ENCODE measurements at regions not wholly inside any gene's neighbourhood (a gene's known extent, or its start where the extent isn't known, plus 50 kb on each side); places are given as distances from the start of the nearest gene placed in this dataset.

DNA sequence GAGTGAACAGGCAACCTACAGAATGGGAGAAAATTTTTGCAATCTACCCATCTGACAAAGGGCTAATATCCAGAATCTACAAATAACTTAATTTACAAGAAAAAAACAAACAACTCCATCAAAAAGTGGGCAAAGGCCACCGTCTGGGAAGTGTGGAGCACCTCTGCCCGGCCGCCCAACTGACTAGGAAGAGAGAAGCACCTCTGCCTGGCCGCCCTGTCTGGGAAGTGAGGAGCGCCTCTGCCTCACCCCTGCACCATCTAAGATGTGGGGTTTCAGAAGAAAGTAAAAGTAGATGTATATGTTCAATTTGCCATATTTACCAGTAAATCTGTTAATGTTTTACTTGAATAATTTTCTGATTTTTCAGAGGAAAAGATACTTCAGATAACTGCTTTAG lies 108.1 kb upstream of the TMEM161B start (continued):
- TF ChIP-seq TCF7 (IDR thresholded peaks at IDR 0.05; ENCODE audit: borderline replicate concordance), result no peak

- no peak for ATAC-seq
- WGBS (ENCODE audit: insufficient coverage, insufficient replicate concordance, low lambda C conversion rate, missing lambda C conversion rate), result 95% methylated on average over 2 of the region's 2 CpGs
- Histone ChIP-seq H3K4me2 (ENCODE audit: control insufficient read depth, insufficient read depth) (no peak overlapping the region), H3K27ac (ENCODE audit: control insufficient read depth, insufficient read depth) (no peak overlapping the region), H3K9me3 (replicated peaks; ENCODE audit: control insufficient read depth, insufficient read depth, low read length) (no peaks in the 10 kb centered on the region), H3K36me3 (ENCODE audit: control insufficient read depth in 2 of 2, insufficient read depth in 2 of 2, low read length in 1 of 2) (no peaks in the 10 kb centered on the region), H3K4me1 (ENCODE audit: control insufficient read depth, insufficient read depth, low read length) (no peaks in the 10 kb centered on the region), H3K27me3 (replicated peaks in 1 of 2; ENCODE audit: control insufficient read depth in 2 of 2, insufficient read depth in 2 of 2, low read length in 1 of 2) (no peaks in the 10 kb centered on the region), H4K20me1 (ENCODE audit: control insufficient read depth, insufficient read depth) (no peaks in the 10 kb centered on the region), H2AFZ (ENCODE audit: control insufficient read depth, low read depth, low read length) (no peak overlapping the region), H3K79me2 (ENCODE audit: control insufficient read depth, insufficient read depth, low read length) (no peaks in the 10 kb centered on the region), H3K4me3 (no peak overlapping the region), H3K9ac (ENCODE audit: control insufficient read depth, insufficient read depth, low read length) (no peak overlapping the region)
- CTCF ChIA-PET, result no interaction called here
- in situ Hi-C loops (cut with MboI), result no loop called here
- RAD21 ChIA-PET (ENCODE audit: unreplicated experiment), result no interaction called here
- TF ChIP-seq CREM (IDR thresholded peaks at IDR 0.05; ENCODE audit: low read depth), result no peak
- no peak for TF ChIP-seq RAD21 (IDR thresholded peaks at IDR 0.05; ENCODE audit: insufficient read depth, low read depth, low read length)
- no peak for TF ChIP-seq PAX5 (IDR thresholded peaks at IDR 0.05; ENCODE audit: borderline replicate concordance, low read depth, low read length)
- TF ChIP-seq FOXM1 (IDR thresholded peaks at IDR 0.05; ENCODE audit: low read depth, low read length), result no peak
- TF ChIP-seq MXI1 (IDR thresholded peaks at IDR 0.05; ENCODE audit: low read depth, low read length), result no peak
- TF ChIP-seq MLLT1 (IDR thresholded peaks at IDR 0.05), result no peak
- TF ChIP-seq CBX3 (IDR thresholded peaks at IDR 0.05; ENCODE audit: borderline replicate concordance, low read depth), result no peak
- no peak for FAIRE-seq
- no TSS peak for BruUV-seq (replicated peaks)
- POLR2A ChIA-PET, result no interaction called here
- intact Hi-C loops (cut with micrococcal nuclease; ENCODE audit: unreplicated experiment), result no loop called here
- no peak for DNase-seq (ENCODE audit: low read depth, low spot score)
- SMC1A ChIA-PET (ENCODE audit: uncharacterized antibody, unreplicated experiment), result interaction anchor here (1.6 to 1.7 kb wide), 2 partner anchors 8 to 11 kb away, joined by 5 to 6 read pairs; no protein-coding TSS in a partner anchor
Measured at GRCh38 chr5:88374391-88374790, 105.7 kb upstream of the TMEM161B start.

All from GM12878 (cell line).